ENCODE measurements at regions not wholly inside any gene's neighbourhood (a gene's known extent, or its start where the extent isn't known, plus 50 kb on each side); places are given as distances from the start of the nearest gene placed in this dataset.

GRCh38 chr6:150492507-150492906, 107.2 kb upstream of the PLEKHG1 start:
- TF ChIP-seq, protein P1, sequence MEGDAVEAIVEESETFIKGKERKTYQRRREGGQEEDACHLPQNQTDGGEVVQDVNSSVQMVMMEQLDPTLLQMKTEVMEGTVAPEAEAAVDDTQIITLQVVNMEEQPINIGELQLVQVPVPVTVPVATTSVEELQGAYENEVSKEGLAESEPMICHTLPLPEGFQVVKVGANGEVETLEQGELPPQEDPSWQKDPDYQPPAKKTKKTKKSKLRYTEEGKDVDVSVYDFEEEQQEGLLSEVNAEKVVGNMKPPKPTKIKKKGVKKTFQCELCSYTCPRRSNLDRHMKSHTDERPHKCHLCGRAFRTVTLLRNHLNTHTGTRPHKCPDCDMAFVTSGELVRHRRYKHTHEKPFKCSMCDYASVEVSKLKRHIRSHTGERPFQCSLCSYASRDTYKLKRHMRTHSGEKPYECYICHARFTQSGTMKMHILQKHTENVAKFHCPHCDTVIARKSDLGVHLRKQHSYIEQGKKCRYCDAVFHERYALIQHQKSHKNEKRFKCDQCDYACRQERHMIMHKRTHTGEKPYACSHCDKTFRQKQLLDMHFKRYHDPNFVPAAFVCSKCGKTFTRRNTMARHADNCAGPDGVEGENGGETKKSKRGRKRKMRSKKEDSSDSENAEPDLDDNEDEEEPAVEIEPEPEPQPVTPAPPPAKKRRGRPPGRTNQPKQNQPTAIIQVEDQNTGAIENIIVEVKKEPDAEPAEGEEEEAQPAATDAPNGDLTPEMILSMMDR (optimal IDR thresholded peaks at IDR 0.05 in 1 of 3, IDR thresholded peaks at IDR 0.05 in 1 of 3, conservative IDR thresholded peaks at IDR 0.05 in 1 of 3; ENCODE audit: extremely low read depth in 1 of 3, insufficient read depth in 2 of 3, low read length in 3 of 3) = no peak
- no peak for TF ChIP-seq EZH2 (IDR thresholded peaks at IDR 0.05; ENCODE audit: low read length)

All from keratinocyte (primary cell).